Right lobe of liver (tissue), 4 donors: ENCODE measurements at regions not wholly inside any gene's neighbourhood (a gene's known extent, or its start where the extent isn't known, plus 50 kb on each side); places are given as distances from the start of the nearest gene placed in this dataset.

Source experiments
- POLR2A ChIP-seq: fragments of 450-650 bp; IDR thresholded peaks from one replicate; pipeline ENCODE4 v1.6.1; 2017; ENCODE audit warnings: antibody characterized with exemption, mild to moderate bottlenecking
- TF ChIP-seq, protein P1 (sequence below), 4 donors: fragments of 200-600 bp in 3 of 4; fragments of 450-650 bp in 1 of 4; IDR thresholded peaks; one replicate each; pipeline versions ENCODE4 v1.5.1 to v1.8.0; 2016 to 2022; ENCODE audit warnings: antibody characterized with exemption in 4 of 4, mild to moderate bottlenecking in 2 of 4
- donor health status: DM: no; HTN: no; CAD: no.
- donor health status: DM: no; HTN: no; CAD: no.
- donor health status: DM: no; HTN: yes; CAD: no.

DNA sequence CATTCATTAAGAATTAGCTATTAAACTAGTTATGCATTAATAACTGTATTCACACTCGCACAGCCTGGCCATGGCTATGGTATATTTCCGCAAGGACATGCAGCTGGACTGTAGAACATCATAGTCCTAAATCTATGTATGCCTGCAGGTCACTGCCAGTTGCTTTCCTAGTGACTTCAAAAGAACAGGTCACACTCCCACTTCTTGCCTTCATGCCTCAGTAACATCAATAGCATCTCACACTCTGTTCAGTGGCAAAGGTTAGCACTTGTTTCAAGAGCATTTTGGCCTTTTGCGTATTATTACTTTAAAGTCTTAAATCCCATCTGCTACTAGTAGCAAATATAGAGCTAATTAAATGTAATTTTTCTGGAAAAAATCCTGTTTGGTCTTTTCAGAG, 131.4 kb upstream of the DCC start:
- TF ChIP-seq, protein P1, sequence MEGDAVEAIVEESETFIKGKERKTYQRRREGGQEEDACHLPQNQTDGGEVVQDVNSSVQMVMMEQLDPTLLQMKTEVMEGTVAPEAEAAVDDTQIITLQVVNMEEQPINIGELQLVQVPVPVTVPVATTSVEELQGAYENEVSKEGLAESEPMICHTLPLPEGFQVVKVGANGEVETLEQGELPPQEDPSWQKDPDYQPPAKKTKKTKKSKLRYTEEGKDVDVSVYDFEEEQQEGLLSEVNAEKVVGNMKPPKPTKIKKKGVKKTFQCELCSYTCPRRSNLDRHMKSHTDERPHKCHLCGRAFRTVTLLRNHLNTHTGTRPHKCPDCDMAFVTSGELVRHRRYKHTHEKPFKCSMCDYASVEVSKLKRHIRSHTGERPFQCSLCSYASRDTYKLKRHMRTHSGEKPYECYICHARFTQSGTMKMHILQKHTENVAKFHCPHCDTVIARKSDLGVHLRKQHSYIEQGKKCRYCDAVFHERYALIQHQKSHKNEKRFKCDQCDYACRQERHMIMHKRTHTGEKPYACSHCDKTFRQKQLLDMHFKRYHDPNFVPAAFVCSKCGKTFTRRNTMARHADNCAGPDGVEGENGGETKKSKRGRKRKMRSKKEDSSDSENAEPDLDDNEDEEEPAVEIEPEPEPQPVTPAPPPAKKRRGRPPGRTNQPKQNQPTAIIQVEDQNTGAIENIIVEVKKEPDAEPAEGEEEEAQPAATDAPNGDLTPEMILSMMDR (IDR thresholded peaks at IDR 0.05): no peak
- no peak for TF ChIP-seq POLR2A
